ENCODE measurements at regions not wholly inside any gene's neighbourhood (a gene's known extent, or its start where the extent isn't known, plus 50 kb on each side); places are given as distances from the start of the nearest gene placed in this dataset.
"Not testable (repeated sequence)": the region's sequence is repeated elsewhere in the genome, so short reads cannot be mapped to it uniquely, and the experiment has no call there.

DNA sequence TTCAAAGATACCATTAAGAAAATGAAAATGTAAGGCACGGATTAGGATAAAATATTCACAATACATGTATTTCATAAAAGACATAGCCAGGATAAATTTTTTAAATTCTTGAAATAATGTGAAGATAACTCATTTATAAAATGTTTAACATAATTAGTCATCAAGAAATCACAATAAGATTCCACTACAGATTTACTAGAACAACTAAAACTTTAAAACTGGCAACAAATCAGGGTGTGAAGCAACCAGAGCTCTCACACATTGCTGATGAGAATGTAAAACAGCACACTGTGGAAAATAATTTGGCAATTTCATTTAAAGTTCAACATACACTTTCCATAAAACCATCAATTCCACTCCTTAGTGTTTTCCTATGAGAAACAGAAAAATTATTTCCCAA lies 89.6 kb upstream of the UBE2E3 start:
- H3K36me3 ChIP-seq = no peaks in the 10 kb centered on the region
- no peak for DNase-seq
- no peak overlapping the region for H3K27ac ChIP-seq
- no peaks in the 10 kb centered on the region for H3K27me3 ChIP-seq (ENCODE audit: insufficient read depth, low read depth, severe bottlenecking)
- TF ChIP-seq, protein P1, sequence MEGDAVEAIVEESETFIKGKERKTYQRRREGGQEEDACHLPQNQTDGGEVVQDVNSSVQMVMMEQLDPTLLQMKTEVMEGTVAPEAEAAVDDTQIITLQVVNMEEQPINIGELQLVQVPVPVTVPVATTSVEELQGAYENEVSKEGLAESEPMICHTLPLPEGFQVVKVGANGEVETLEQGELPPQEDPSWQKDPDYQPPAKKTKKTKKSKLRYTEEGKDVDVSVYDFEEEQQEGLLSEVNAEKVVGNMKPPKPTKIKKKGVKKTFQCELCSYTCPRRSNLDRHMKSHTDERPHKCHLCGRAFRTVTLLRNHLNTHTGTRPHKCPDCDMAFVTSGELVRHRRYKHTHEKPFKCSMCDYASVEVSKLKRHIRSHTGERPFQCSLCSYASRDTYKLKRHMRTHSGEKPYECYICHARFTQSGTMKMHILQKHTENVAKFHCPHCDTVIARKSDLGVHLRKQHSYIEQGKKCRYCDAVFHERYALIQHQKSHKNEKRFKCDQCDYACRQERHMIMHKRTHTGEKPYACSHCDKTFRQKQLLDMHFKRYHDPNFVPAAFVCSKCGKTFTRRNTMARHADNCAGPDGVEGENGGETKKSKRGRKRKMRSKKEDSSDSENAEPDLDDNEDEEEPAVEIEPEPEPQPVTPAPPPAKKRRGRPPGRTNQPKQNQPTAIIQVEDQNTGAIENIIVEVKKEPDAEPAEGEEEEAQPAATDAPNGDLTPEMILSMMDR (IDR thresholded peaks at IDR 0.05; ENCODE audit: low read depth, low read length) = no peak
- H3K9me3 ChIP-seq (ENCODE audit: severe bottlenecking) = no peaks in the 10 kb centered on the region
- H3K4me3 ChIP-seq (ENCODE audit: low read depth, low read length) = no peak overlapping the region

DNA sequence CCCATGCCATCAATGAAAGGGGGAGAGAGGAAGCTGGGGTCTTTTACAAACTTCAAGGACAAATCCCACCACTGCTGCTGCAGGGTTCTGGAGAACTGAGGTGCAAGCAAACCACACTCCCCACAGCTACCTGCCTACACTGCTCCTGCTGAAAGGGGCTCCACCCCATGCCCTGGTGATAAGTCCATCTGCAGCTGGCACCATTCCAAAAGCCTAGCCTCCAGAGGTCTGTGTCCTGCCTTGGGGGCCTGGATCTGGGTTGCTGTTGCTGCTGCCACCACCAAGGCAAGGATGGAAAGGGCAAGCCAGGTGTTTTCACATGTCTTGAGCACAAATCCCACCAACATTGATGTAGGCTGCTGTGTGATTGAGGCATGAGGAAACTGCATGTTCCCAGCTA lies 97.4 kb upstream of the UBE2E3 start:
- no peak for DNase-seq
- Histone ChIP-seq H3K4me3 (ENCODE audit: low read depth, low read length) (no peak overlapping the region), H3K9me3 (ENCODE audit: severe bottlenecking) (no peaks in the 10 kb centered on the region), H3K27me3 (ENCODE audit: insufficient read depth, low read depth, severe bottlenecking) (no peaks in the 10 kb centered on the region), H3K27ac (no peak overlapping the region), H3K36me3 (no peaks in the 10 kb centered on the region)
- TF ChIP-seq, protein P1 (IDR thresholded peaks at IDR 0.05; ENCODE audit: low read depth, low read length) = no peak

DNA sequence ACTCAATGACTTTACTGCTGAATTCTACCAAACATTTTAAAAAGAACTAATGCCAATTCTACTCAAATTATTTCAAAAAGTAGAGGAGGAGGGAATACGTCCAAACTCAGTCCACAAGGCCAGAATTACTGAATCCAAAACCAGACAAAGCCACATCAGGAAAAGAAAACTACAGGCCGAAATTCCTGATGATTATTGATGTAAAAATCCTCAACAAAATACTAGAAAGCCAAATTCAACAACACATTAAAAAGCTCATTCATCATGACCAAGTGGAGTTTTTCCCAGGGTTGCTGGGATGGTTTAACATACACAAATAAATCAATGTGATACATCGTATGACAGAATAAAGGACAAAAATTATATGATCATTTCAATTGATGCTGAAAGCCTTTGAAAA lies 103.9 kb upstream of the UBE2E3 start:
- TF ChIP-seq, protein P1 (IDR thresholded peaks at IDR 0.05; ENCODE audit: low read depth, low read length) = no peak
- no peaks in the 10 kb centered on the region for H3K27me3 ChIP-seq (ENCODE audit: insufficient read depth, low read depth, severe bottlenecking)
- H3K27ac ChIP-seq = no peak overlapping the region
- no peaks in the 10 kb centered on the region for H3K9me3 ChIP-seq (ENCODE audit: severe bottlenecking)
- no peaks in the 10 kb centered on the region for H3K36me3 ChIP-seq
- H3K4me3 ChIP-seq (ENCODE audit: low read depth, low read length) = no peak overlapping the region
- no peak for DNase-seq

DNA sequence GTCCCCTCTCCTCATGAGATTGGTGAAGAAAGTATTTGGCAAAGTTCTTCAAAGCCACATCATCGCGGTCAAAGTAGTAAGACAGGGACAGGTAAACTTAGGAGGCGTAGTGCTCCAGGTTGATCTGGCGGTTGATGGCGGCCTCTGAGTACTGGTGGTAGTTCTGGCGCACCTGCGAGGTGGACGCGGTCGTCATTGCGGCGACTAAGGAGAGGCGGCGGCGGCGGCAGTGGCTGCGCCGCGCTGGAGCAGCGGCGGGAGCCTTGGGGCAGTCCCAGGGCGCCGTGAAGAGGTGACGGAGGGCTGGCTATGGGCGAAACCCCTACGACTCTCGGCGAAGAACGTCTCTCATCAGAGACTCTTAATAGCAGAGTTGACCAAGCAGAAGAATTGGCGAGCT lies 107.2 kb upstream of the UBE2E3 start:
- no peak overlapping the region for H3K27ac ChIP-seq
- TF ChIP-seq, protein P1 (IDR thresholded peaks at IDR 0.05; ENCODE audit: low read depth, low read length) = no peak

DNA sequence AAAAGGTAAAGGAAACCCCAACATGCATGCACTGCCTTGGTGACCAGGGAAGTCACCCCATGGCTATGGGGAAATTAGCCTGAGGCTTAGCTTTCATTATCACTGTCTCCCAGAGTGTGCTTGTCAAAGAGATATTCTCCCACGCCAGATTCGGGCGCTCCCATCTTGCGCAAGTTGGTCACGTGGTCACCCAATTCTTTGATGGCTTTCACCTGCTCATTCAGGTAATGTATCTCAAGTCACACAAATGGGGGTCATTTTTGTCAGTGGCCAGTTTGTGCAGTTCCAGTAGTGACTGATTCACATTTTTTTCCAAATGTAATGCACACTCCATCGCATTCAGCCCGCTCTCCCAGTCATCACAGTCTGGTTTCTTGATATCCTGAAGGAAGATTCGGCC lies 107.6 kb upstream of the UBE2E3 start:
- DNase-seq; H3K27ac ChIP-seq; H3K27me3 ChIP-seq (ENCODE audit: insufficient read depth, low read depth, severe bottlenecking); H3K36me3 ChIP-seq; H3K9me3 ChIP-seq (ENCODE audit: severe bottlenecking); H3K4me3 ChIP-seq (ENCODE audit: low read depth, low read length): not testable (repeated sequence)

More for the DNA sequence above, 107.2 kb upstream of the UBE2E3 start:
- no peaks in the 10 kb centered on the region for H3K27me3 ChIP-seq (ENCODE audit: insufficient read depth, low read depth, severe bottlenecking)
- H3K36me3 ChIP-seq = no peaks in the 10 kb centered on the region
- no peaks in the 10 kb centered on the region for H3K9me3 ChIP-seq (ENCODE audit: severe bottlenecking)
- no peak for DNase-seq
- H3K4me3 ChIP-seq (ENCODE audit: low read depth, low read length) = no peak overlapping the region

DNA sequence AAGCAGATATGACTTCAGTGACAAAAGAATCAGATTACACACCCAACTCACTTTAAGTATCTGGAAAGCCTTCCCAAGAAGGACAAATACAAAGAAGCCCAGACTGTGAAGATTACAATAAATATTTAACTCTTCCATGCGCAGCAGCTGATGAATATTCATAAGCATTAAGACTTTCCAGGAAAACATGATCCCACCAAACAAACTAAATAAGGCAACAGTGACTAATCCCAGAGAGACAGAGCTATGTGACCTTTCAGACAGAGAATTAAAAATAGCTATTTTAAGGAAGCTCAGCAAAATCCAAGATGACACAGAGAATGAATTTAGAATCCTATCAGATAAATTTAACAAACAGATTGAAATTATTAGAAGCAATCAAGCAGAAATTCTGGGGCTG lies 108.2 kb upstream of the UBE2E3 start:
- no peak for DNase-seq
- Histone ChIP-seq H3K36me3 (no peaks in the 10 kb centered on the region), H3K9me3 (ENCODE audit: severe bottlenecking) (no peaks in the 10 kb centered on the region), H3K27ac (no peak overlapping the region), H3K4me3 (ENCODE audit: low read depth, low read length) (no peak overlapping the region), H3K27me3 (ENCODE audit: insufficient read depth, low read depth, severe bottlenecking) (no peaks in the 10 kb centered on the region)
- TF ChIP-seq, protein P1 (IDR thresholded peaks at IDR 0.05; ENCODE audit: low read depth, low read length) = no peak

Measured in WERI-Rb-1 (cell line).